Thyroid gland (tissue), 4 donors: ENCODE measurements at regions not wholly inside any gene's neighbourhood (a gene's known extent, or its start where the extent isn't known, plus 50 kb on each side); places are given as distances from the start of the nearest gene placed in this dataset.

Experiments used
- POLR2A ChIP-seq, 2 donors: fragments of 450-650 bp; IDR thresholded peaks; one replicate each; pipeline ENCODE4 v1.6.1; 2017; ENCODE audit warnings: antibody characterized with exemption in 2 of 2, mild to moderate bottlenecking in 2 of 2, moderate library complexity in 1 of 2
- TF ChIP-seq, protein P1 (sequence below), 6 experiments: fragments of 200-600 bp in 3 of 6; fragments of 450-650 bp in 3 of 6; sonication (generic) in 3 of 6; IDR thresholded peaks; one replicate each; pipeline ENCODE4 v1.5.1; 2016 to 2019; ENCODE audit warnings: antibody characterized with exemption in 6 of 6, mild to moderate bottlenecking in 2 of 6, inconsistent platforms in 1 of 6, moderate library complexity in 1 of 6

DNA sequence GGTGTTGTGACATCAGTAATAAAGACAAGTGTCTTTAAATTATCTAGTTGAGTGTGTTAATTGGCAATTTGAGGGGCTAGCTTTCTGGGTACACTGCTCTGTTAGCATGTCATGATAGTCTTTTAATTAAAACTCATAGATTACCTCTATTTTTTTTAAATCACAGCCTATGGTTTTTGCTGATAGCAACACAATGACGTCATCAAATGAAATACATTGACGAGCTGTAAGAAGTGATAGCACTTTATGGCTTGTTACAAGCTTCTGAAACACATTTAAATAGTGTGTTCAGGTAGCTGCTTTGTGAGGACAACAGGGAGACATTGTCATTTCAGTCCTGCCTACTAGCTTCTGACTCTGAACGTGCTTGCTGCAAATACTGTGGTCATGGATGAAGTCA, 600.5 kb upstream of the EDIL3 start:
- TF ChIP-seq POLR2A (IDR thresholded peaks at IDR 0.05): no peak
- TF ChIP-seq, protein P1, sequence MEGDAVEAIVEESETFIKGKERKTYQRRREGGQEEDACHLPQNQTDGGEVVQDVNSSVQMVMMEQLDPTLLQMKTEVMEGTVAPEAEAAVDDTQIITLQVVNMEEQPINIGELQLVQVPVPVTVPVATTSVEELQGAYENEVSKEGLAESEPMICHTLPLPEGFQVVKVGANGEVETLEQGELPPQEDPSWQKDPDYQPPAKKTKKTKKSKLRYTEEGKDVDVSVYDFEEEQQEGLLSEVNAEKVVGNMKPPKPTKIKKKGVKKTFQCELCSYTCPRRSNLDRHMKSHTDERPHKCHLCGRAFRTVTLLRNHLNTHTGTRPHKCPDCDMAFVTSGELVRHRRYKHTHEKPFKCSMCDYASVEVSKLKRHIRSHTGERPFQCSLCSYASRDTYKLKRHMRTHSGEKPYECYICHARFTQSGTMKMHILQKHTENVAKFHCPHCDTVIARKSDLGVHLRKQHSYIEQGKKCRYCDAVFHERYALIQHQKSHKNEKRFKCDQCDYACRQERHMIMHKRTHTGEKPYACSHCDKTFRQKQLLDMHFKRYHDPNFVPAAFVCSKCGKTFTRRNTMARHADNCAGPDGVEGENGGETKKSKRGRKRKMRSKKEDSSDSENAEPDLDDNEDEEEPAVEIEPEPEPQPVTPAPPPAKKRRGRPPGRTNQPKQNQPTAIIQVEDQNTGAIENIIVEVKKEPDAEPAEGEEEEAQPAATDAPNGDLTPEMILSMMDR (IDR thresholded peaks at IDR 0.05): no peak
